ENCODE measurements at regions not wholly inside any gene's neighbourhood (a gene's known extent, or its start where the extent isn't known, plus 50 kb on each side); places are given as distances from the start of the nearest gene placed in this dataset.

GRCh38 chr3:182201456-182202168 is 489.9 kb downstream of the SOX2 start:
- H3K4me3 ChIP-seq (replicated peaks in 1 of 2; ENCODE audit: low read depth in 2 of 2, low read length in 2 of 2) = no peak overlapping the region
- TF ChIP-seq, protein P1, sequence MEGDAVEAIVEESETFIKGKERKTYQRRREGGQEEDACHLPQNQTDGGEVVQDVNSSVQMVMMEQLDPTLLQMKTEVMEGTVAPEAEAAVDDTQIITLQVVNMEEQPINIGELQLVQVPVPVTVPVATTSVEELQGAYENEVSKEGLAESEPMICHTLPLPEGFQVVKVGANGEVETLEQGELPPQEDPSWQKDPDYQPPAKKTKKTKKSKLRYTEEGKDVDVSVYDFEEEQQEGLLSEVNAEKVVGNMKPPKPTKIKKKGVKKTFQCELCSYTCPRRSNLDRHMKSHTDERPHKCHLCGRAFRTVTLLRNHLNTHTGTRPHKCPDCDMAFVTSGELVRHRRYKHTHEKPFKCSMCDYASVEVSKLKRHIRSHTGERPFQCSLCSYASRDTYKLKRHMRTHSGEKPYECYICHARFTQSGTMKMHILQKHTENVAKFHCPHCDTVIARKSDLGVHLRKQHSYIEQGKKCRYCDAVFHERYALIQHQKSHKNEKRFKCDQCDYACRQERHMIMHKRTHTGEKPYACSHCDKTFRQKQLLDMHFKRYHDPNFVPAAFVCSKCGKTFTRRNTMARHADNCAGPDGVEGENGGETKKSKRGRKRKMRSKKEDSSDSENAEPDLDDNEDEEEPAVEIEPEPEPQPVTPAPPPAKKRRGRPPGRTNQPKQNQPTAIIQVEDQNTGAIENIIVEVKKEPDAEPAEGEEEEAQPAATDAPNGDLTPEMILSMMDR (IDR thresholded peaks at IDR 0.05; ENCODE audit: low read depth, low read length) = no peak
- no peak for DNase-seq (ENCODE audit: low read depth in 2 of 2)

- no peak overlapping the region for H3K4me3 ChIP-seq (replicated peaks in 1 of 2; ENCODE audit: low read depth in 2 of 2, low read length in 2 of 2)
- TF ChIP-seq, protein P1 (IDR thresholded peaks at IDR 0.05; ENCODE audit: low read depth, low read length) = no peak
Observed at GRCh38 chr3:182212479-182213076, 500.9 kb downstream of the SOX2 start.

DNA sequence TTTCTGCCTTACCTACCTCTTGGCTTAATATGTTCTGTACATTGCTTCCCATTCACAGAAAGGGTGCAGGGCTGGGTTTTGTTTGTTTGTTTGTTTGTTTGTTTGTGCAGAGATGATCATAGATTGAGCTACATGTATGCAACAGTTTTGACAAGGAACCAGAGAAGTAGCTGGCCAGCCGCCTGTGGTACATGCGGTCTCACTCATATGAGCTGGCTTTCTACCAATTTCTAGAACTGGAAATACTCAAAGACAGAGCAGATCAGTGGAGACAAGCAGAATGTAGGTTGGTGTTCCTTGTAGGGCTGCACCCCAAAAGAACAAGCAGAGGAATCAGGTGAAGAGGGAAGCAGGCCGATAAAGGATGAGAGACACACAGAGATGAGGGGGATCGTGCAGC is 502.7 kb downstream of the SOX2 start:
- no peak for DNase-seq (ENCODE audit: low read depth in 2 of 2)
- TF ChIP-seq, protein P1 (IDR thresholded peaks at IDR 0.05; ENCODE audit: low read depth, low read length) = no peak
- no peak overlapping the region for H3K4me3 ChIP-seq (replicated peaks in 1 of 2; ENCODE audit: low read depth in 2 of 2, low read length in 2 of 2)

More at GRCh38 chr3:182212479-182213076, 500.9 kb downstream of the SOX2 start:
- peak; percentile 6 to 41 for DNase-seq (ENCODE audit: low read depth in 2 of 2)

DNA sequence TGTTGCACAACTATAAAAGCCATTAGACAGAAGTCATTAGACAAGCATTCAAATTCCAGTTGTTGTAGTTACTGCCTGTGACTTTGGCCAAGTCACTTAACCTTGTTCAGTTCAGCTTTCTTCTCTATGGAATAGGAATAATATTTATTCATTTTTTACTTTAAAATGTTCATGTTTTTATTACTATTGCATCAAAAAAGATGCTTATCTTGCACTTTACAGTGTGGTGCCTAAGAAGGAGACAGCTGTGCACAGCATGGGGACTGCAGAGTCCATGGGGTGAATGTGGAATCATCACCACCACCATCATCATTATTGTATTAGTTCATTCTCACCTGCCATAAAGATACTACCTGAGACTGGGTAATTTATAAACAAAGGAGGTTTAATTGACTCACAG is 504.2 kb downstream of the SOX2 start:
- TF ChIP-seq, protein P1 (IDR thresholded peaks at IDR 0.05; ENCODE audit: low read depth, low read length) = no peak
- DNase-seq (ENCODE audit: low read depth in 2 of 2) = no peak
- no peak overlapping the region for H3K4me3 ChIP-seq (replicated peaks in 1 of 2; ENCODE audit: low read depth in 2 of 2, low read length in 2 of 2)

GRCh38 chr3:182216311-182216970 is 504.7 kb downstream of the SOX2 start:
- no peak for DNase-seq (ENCODE audit: low read depth in 2 of 2)
- TF ChIP-seq, protein P1 (IDR thresholded peaks at IDR 0.05; ENCODE audit: low read depth, low read length) = no peak
- no peak overlapping the region for H3K4me3 ChIP-seq (replicated peaks in 1 of 2; ENCODE audit: low read depth in 2 of 2, low read length in 2 of 2)

GRCh38 chr3:182220013-182220412 is 508.3 kb downstream of the SOX2 start:
- DNase-seq (ENCODE audit: low read depth in 2 of 2) = no peak
- H3K4me3 ChIP-seq (replicated peaks in 1 of 2; ENCODE audit: low read depth in 2 of 2, low read length in 2 of 2) = no peak overlapping the region
- TF ChIP-seq, protein P1 (IDR thresholded peaks at IDR 0.05; ENCODE audit: low read depth, low read length) = no peak

Data from cardiac fibroblast (primary cell).